NCI-H2081 treated with DMSO at 0.1 percent for 48 hours (cell line): ENCODE measurements at regions not wholly inside any gene's neighbourhood (a gene's known extent, or its start where the extent isn't known, plus 50 kb on each side); places are given as distances from the start of the nearest gene placed in this dataset.
"Not testable (repeated sequence)": the region's sequence is repeated elsewhere in the genome, so short reads cannot be mapped to it uniquely, and the experiment has no call there.

Source experiments
- DNase-seq: peaks from one replicate; lab custom pipeline; 2025; lab: John Stamatoyannopoulos, UW

- DNase-seq: no peak
Observed at GRCh38 chr13:53101883-53102282, 73.3 kb downstream of the OLFM4 start.

GRCh38 chr13:53104136-53104535, 75.5 kb downstream of the OLFM4 start:
- no peak for DNase-seq

- no peak for DNase-seq
Observed at GRCh38 chr13:53105477-53105876, 76.9 kb downstream of the OLFM4 start.

GRCh38 chr13:53105890-53106289, 77.3 kb downstream of the OLFM4 start:
- DNase-seq: no peak

- DNase-seq: no peak
Observed at GRCh38 chr13:53110181-53110580, 81.6 kb downstream of the OLFM4 start.

- no peak for DNase-seq
Observed at GRCh38 chr13:53110614-53111013, 82.0 kb downstream of the OLFM4 start.

GRCh38 chr13:53112522-53112921, 83.9 kb downstream of the OLFM4 start:
- no peak for DNase-seq

- not testable (repeated sequence) for DNase-seq
Observed at GRCh38 chr13:53117048-53117447, 88.4 kb downstream of the OLFM4 start.

GRCh38 chr13:53121131-53121773, 92.6 kb downstream of the OLFM4 start:
- DNase-seq: no peak

GRCh38 chr13:53121919-53122318, 93.3 kb downstream of the OLFM4 start:
- no peak for DNase-seq

- DNase-seq: no peak
Observed at GRCh38 chr13:53123536-53123935, 94.9 kb downstream of the OLFM4 start.

GRCh38 chr13:53124623-53125022, 96.0 kb downstream of the OLFM4 start:
- DNase-seq: no peak

GRCh38 chr13:53126841-53127245, 98.2 kb downstream of the OLFM4 start:
- no peak for DNase-seq

- DNase-seq: no peak
Observed at GRCh38 chr13:53127373-53127772, 98.8 kb downstream of the OLFM4 start.

- DNase-seq: no peak
Observed at GRCh38 chr13:53129864-53130393, 101.3 kb downstream of the OLFM4 start.

GRCh38 chr13:53131361-53131760, 102.7 kb downstream of the OLFM4 start:
- DNase-seq: no peak

GRCh38 chr13:53135301-53135700, 106.7 kb downstream of the OLFM4 start:
- no peak for DNase-seq

GRCh38 chr13:53136554-53137215, 108.1 kb downstream of the OLFM4 start:
- DNase-seq: no peak

- DNase-seq: no peak
Observed at GRCh38 chr13:53137779-53138178, 109.2 kb downstream of the OLFM4 start.

- no peak for DNase-seq
Observed at GRCh38 chr13:53138376-53139036, 109.9 kb downstream of the OLFM4 start.

- DNase-seq: no peak
Observed at GRCh38 chr13:53141336-53141735, 112.7 kb downstream of the OLFM4 start.

- no peak for DNase-seq
Observed at GRCh38 chr13:53142306-53142705, 113.7 kb downstream of the OLFM4 start.

- DNase-seq: no peak
Observed at GRCh38 chr13:53143757-53144339, 115.2 kb downstream of the OLFM4 start.
